Fibroblast of lung (primary cell): ENCODE measurements at regions not wholly inside any gene's neighbourhood (a gene's known extent, or its start where the extent isn't known, plus 50 kb on each side); places are given as distances from the start of the nearest gene placed in this dataset.

Experiments used
- EZH2 ChIP-seq: IDR thresholded peaks from 2 replicates; pipeline ENCODE4 v1.5.1; 2012; ENCODE audit warnings: low read length, control low read depth, mild to moderate bottlenecking; ENCODE audit errors: missing control alignments
- TF ChIP-seq, protein P1 (sequence below), 2 donors: IDR thresholded peaks in 1 of 2; conservative IDR thresholded peaks in 1 of 2; 1 replicate in 1 of 2; 2 replicates in 1 of 2; pipeline ENCODE4 v1.5.1; 2011 to 2012; ENCODE audit warnings: low read length in 2 of 2, control low read depth in 1 of 2, inconsistent platforms in 1 of 2, low read depth in 1 of 2, mild to moderate bottlenecking in 1 of 2

DNA sequence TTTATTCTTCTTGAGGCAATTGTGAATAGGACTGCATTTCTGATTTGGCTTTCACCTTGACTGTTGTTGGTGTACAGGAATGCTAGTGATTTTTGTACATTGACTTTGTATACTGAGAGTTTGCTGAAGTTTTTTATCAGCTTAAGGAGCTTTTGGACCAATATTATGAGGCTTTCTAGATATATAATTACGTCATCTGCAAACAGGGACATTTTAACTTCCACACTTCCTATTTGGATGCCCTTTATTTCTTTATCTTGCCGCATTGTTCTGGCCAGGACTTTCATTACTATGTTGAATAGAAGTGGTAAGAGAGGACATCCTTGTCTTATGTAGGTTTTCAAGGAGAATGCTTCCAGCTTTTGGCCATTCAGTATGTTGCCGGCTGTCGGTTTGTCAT lies 425.4 kb upstream of the CHAC2 start:
- TF ChIP-seq, protein P1, sequence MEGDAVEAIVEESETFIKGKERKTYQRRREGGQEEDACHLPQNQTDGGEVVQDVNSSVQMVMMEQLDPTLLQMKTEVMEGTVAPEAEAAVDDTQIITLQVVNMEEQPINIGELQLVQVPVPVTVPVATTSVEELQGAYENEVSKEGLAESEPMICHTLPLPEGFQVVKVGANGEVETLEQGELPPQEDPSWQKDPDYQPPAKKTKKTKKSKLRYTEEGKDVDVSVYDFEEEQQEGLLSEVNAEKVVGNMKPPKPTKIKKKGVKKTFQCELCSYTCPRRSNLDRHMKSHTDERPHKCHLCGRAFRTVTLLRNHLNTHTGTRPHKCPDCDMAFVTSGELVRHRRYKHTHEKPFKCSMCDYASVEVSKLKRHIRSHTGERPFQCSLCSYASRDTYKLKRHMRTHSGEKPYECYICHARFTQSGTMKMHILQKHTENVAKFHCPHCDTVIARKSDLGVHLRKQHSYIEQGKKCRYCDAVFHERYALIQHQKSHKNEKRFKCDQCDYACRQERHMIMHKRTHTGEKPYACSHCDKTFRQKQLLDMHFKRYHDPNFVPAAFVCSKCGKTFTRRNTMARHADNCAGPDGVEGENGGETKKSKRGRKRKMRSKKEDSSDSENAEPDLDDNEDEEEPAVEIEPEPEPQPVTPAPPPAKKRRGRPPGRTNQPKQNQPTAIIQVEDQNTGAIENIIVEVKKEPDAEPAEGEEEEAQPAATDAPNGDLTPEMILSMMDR (conservative IDR thresholded peaks at IDR 0.05 in 1 of 2, IDR thresholded peaks at IDR 0.05 in 1 of 2; ENCODE audit: low read depth in 1 of 2, low read length in 2 of 2), result no peak
- TF ChIP-seq EZH2, result no peak
